HG03575 (cell line): ENCODE measurements at regions not wholly inside any gene's neighbourhood (a gene's known extent, or its start where the extent isn't known, plus 50 kb on each side); places are given as distances from the start of the nearest gene placed in this dataset.

Experiments
- ATAC-seq: cut with Tn5 transposase; IDR thresholded peaks from one replicate; pipeline ENCODE4 v1.9.1; 2021; ENCODE audit not compliant: unreplicated experiment, insufficient number of reproducible peaks, low FRiP score; ENCODE audit errors: extremely low read depth

- no peak for ATAC-seq
Measured at GRCh38 chr11:45485070-45485707, 180.2 kb downstream of the CHST1 start.

- no peak for ATAC-seq
Measured at GRCh38 chr11:45484326-45484883, 181.0 kb downstream of the CHST1 start.

GRCh38 chr11:45483416-45483815, 182.0 kb downstream of the CHST1 start:
- no peak for ATAC-seq

GRCh38 chr11:45482331-45482730, 183.1 kb downstream of the CHST1 start:
- no peak for ATAC-seq

GRCh38 chr11:45481026-45481425, 184.4 kb downstream of the CHST1 start:
- no peak for ATAC-seq

- no peak for ATAC-seq
Measured at GRCh38 chr11:45477588-45477987, 187.8 kb downstream of the CHST1 start.

- no peak for ATAC-seq
Measured at GRCh38 chr11:45476126-45476525, 189.3 kb downstream of the CHST1 start.

- ATAC-seq = no peak
Measured at GRCh38 chr11:45475173-45475572, 189.0 kb upstream of the SYT13 start.

- no peak for ATAC-seq
Measured at GRCh38 chr11:45473341-45473895, 187.3 kb upstream of the SYT13 start.

- ATAC-seq = no peak
Measured at GRCh38 chr11:45472716-45473317, 186.7 kb upstream of the SYT13 start.

GRCh38 chr11:45471266-45471665, 185.1 kb upstream of the SYT13 start:
- ATAC-seq = no peak

GRCh38 chr11:45470794-45471167, 184.6 kb upstream of the SYT13 start:
- ATAC-seq = no peak

GRCh38 chr11:45470151-45470793, 184.1 kb upstream of the SYT13 start:
- ATAC-seq = no peak

- no peak for ATAC-seq
Measured at GRCh38 chr11:45468267-45468856, 182.2 kb upstream of the SYT13 start.

GRCh38 chr11:45463541-45463940, 177.4 kb upstream of the SYT13 start:
- ATAC-seq = no peak

GRCh38 chr11:45461514-45461913, 175.4 kb upstream of the SYT13 start:
- ATAC-seq = no peak

- ATAC-seq = no peak
Measured at GRCh38 chr11:45459491-45459890, 173.3 kb upstream of the SYT13 start.

- ATAC-seq = no peak
Measured at GRCh38 chr11:45458269-45458668, 172.1 kb upstream of the SYT13 start.

GRCh38 chr11:45457649-45458048, 171.5 kb upstream of the SYT13 start:
- ATAC-seq = no peak

GRCh38 chr11:45456686-45457085, 170.5 kb upstream of the SYT13 start:
- no peak for ATAC-seq
